Cardiac septum (tissue), 1 donor: ENCODE measurements at regions not wholly inside any gene's neighbourhood (a gene's known extent, or its start where the extent isn't known, plus 50 kb on each side); places are given as distances from the start of the nearest gene placed in this dataset.
"Not testable (repeated sequence)": the region's sequence is repeated elsewhere in the genome, so short reads cannot be mapped to it uniquely, and the experiment has no call there.

Experiments
- DNase-seq: peaks from one replicate; pipeline ENCODE4 v3.0.0-alpha.2; 2020; ENCODE audit warnings: low spot score
- intact Hi-C: fragments of 100-400 bp; cut with DNase I; formaldehyde crosslinking; loops from one replicate; pipeline ENCODE4 v1.14.0; 2022
- donor health status: DM: no; HTN: no; CAD: no.

- DNase-seq: no peak
- intact Hi-C loops: no loop called here
Observed at GRCh38 chr12:24537083-24537860, 411.6 kb downstream of the BCAT1 start.

GRCh38 chr12:24535334-24536069 is 413.4 kb downstream of the BCAT1 start:
- intact Hi-C loops: no loop called here
- DNase-seq: no peak

GRCh38 chr12:24534622-24535021 is 414.3 kb downstream of the BCAT1 start:
- intact Hi-C loops: no loop called here
- no peak for DNase-seq

- DNase-seq: no peak
- intact Hi-C loops: no loop called here
Observed at GRCh38 chr12:24533716-24534352, 415.1 kb downstream of the BCAT1 start.

GRCh38 chr12:24530689-24531088 is 418.2 kb downstream of the BCAT1 start:
- no peak for DNase-seq
- intact Hi-C loops: no loop called here

GRCh38 chr12:24527102-24527501 is 421.8 kb downstream of the BCAT1 start:
- intact Hi-C loops: no loop called here
- DNase-seq: no peak

- intact Hi-C loops: no loop called here
Observed at GRCh38 chr12:24522736-24523135, 426.2 kb downstream of the BCAT1 start.

GRCh38 chr12:24519759-24520158 is 429.1 kb downstream of the BCAT1 start:
- no peak for DNase-seq
- intact Hi-C loops: no loop called here

More at GRCh38 chr12:24522736-24523135, 426.2 kb downstream of the BCAT1 start:
- DNase-seq: no peak

GRCh38 chr12:24517000-24517399 is 431.9 kb downstream of the BCAT1 start:
- no peak for DNase-seq
- intact Hi-C loops: no loop called here

- intact Hi-C loops: no loop called here
- DNase-seq: no peak
Observed at GRCh38 chr12:24510581-24511125, 438.2 kb downstream of the BCAT1 start.

GRCh38 chr12:24507827-24508226 is 441.1 kb downstream of the BCAT1 start:
- intact Hi-C loops: no loop called here
- DNase-seq: no peak

GRCh38 chr12:24505366-24506015 is 443.4 kb downstream of the BCAT1 start:
- intact Hi-C loops: no loop called here
- DNase-seq: no peak

GRCh38 chr12:24503477-24503876 is 445.4 kb downstream of the BCAT1 start:
- DNase-seq, intact Hi-C loops: not testable (repeated sequence)

GRCh38 chr12:24500831-24501230 is 448.1 kb downstream of the BCAT1 start:
- DNase-seq: no peak
- intact Hi-C loops: no loop called here

- DNase-seq: no peak
- intact Hi-C loops: no loop called here
Observed at GRCh38 chr12:24500421-24500820, 448.5 kb downstream of the BCAT1 start.

- no peak for DNase-seq
- intact Hi-C loops: no loop called here
Observed at GRCh38 chr12:24499151-24500146, 449.5 kb downstream of the BCAT1 start.

- DNase-seq: no peak
- intact Hi-C loops: no loop called here
Observed at GRCh38 chr12:24496755-24497154, 452.1 kb downstream of the BCAT1 start.

- DNase-seq: no peak
- intact Hi-C loops: no loop called here
Observed at GRCh38 chr12:24494401-24494800, 454.5 kb downstream of the BCAT1 start.

- intact Hi-C loops: no loop called here
Observed at GRCh38 chr12:24491968-24492367, 456.9 kb downstream of the BCAT1 start.

More at GRCh38 chr12:24491968-24492367, 456.9 kb downstream of the BCAT1 start:
- DNase-seq: no peak
